OCI-LY7 (cell line): ENCODE measurements at regions not wholly inside any gene's neighbourhood (a gene's known extent, or its start where the extent isn't known, plus 50 kb on each side); places are given as distances from the start of the nearest gene placed in this dataset.

Experiments used
- BruUV-seq: library from RNA; stranded (reverse); fragments of 400-500 nt; replicated peaks from 2 replicates; lab custom pipeline; 2021; lab: Mats Ljungman, UMichigan
- CTCF ChIA-PET: fragments of 300-600 bp; sonication (Branson Sonifier 250); formaldehyde crosslinking; loops from one replicate; lab custom pipeline; 2022; ENCODE audit warnings: antibody characterized with exemption; ENCODE audit not compliant: unreplicated experiment; lab: Charles Lee
- POLR2A ChIA-PET: fragments of 300-600 bp; sonication (Branson Sonifier 250); formaldehyde crosslinking; loops from one replicate; lab custom pipeline; 2022; ENCODE audit warnings: antibody characterized with exemption; lab: Charles Lee
- DNase-seq: peaks from one replicate; pipeline ENCODE4 v3.0.0-alpha.2; 2015; ENCODE audit warnings: low spot score
- H2AFZ ChIP-seq: fragments of 200-600 bp; sonication (generic), shearing (Covaris generic); 2 replicates; pipeline ENCODE4 v1.6.1; 2014; ENCODE audit warnings: mild to moderate bottlenecking, antibody characterized with exemption, low read length, moderate library complexity
- H3K27ac ChIP-seq: fragments of 200-600 bp; sonication (generic); 2 replicates; pipeline ENCODE4 v1.5.1; 2014; ENCODE audit warnings: mixed run types, low read depth, mild to moderate bottlenecking, moderate library complexity, low read length, inconsistent platforms; ENCODE audit not compliant: poor library complexity, severe bottlenecking
- H3K36me3 ChIP-seq: fragments of 200-600 bp; sonication (generic); 2 replicates; pipeline ENCODE4 v1.6.1; 2014; ENCODE audit warnings: mild to moderate bottlenecking, antibody characterized with exemption, low read length, moderate library complexity, mixed read lengths; ENCODE audit not compliant: insufficient read depth
- H3K4me1 ChIP-seq: fragments of 200-600 bp; sonication (generic); 2 replicates; pipeline ENCODE4 v1.5.1; 2014; ENCODE audit warnings: mild to moderate bottlenecking, low read length; ENCODE audit not compliant: insufficient read depth, poor library complexity, severe bottlenecking
- H3K4me2 ChIP-seq: fragments of 200-600 bp; sonication (generic); 2 replicates; pipeline ENCODE4 v1.6.1; 2014; ENCODE audit warnings: mild to moderate bottlenecking, low read length
- H3K4me3 ChIP-seq: fragments of 200-600 bp; sonication (generic); 2 replicates; pipeline ENCODE4 v1.5.1; 2014; ENCODE audit warnings: mild to moderate bottlenecking, low read depth, low read length; ENCODE audit not compliant: poor library complexity, severe bottlenecking
- H3K79me2 ChIP-seq: fragments of 200-600 bp; sonication (generic); 2 replicates; pipeline ENCODE4 v1.6.1; 2016; ENCODE audit warnings: low read depth, mild to moderate bottlenecking, low read length, moderate library complexity, mixed read lengths; ENCODE audit not compliant: insufficient read depth
- H3K9me2 ChIP-seq: fragments of 200-600 bp; sonication (generic); 2 replicates; pipeline ENCODE4 v1.6.1; 2016; ENCODE audit warnings: mild to moderate bottlenecking, low read length, mixed read lengths; ENCODE audit not compliant: insufficient read depth
- H3K9me3 ChIP-seq: fragments of 200-600 bp; sonication (generic); 2 replicates; pipeline ENCODE4 v1.6.1; 2014; ENCODE audit warnings: mild to moderate bottlenecking, mixed run types, low read length, mixed read lengths
- H4K20me1 ChIP-seq: fragments of 200-600 bp; sonication (generic); 2 replicates; pipeline ENCODE4 v1.6.1; 2014; ENCODE audit warnings: mild to moderate bottlenecking, antibody characterized with exemption, low read length, moderate library complexity, mixed read lengths; ENCODE audit not compliant: insufficient read depth
- CTCF ChIP-seq: fragments of 200-600 bp; sonication (generic); conservative IDR thresholded peaks from 2 replicates; pipeline ENCODE4 v1.5.1; 2014; ENCODE audit warnings: mild to moderate bottlenecking, antibody characterized with exemption, low read length, moderate library complexity, mixed read lengths
- EZH2phosphoT487 ChIP-seq: fragments of 200-600 bp; sonication (generic); IDR thresholded peaks from 2 replicates; pipeline ENCODE4 v1.6.1; 2018; ENCODE audit warnings: low read depth, borderline replicate concordance, mild to moderate bottlenecking, mixed run types, antibody characterized with exemption, low read length, moderate library complexity, mixed read lengths
- intact Hi-C: fragments of 100-400 bp; cut with micrococcal nuclease; formaldehyde crosslinking; loops from one replicate; pipeline ENCODE4 v1.10.0; 2022; ENCODE audit not compliant: unreplicated experiment

- no peaks in the 10 kb centered on the region for H3K79me2 ChIP-seq
- intact Hi-C loops = no loop called here
- no peak for TF ChIP-seq EZH2phosphoT487
- no peak for TF ChIP-seq CTCF
Measured at GRCh38 chr10:111999915-112000302, 183.7 kb downstream of the GPAM start.

GRCh38 chr10:112000466-112000865, 183.1 kb downstream of the GPAM start:
- TF ChIP-seq CTCF = no peak
- no peak for TF ChIP-seq EZH2phosphoT487
- Histone ChIP-seq H4K20me1 (no peaks in the 10 kb centered on the region), H3K4me1 (no peaks in the 10 kb centered on the region), H3K36me3 (no peaks in the 10 kb centered on the region), H3K79me2 (no peaks in the 10 kb centered on the region), H2AFZ (no peak overlapping the region), H3K4me2 (no peak overlapping the region), H3K27ac (no peak overlapping the region), H3K9me3 (no peaks in the 10 kb centered on the region), H3K4me3 (no peak overlapping the region), H3K9me2 (no peaks in the 10 kb centered on the region)
- ChIA-PET POLR2A (no interaction called here), CTCF (no interaction called here)
- no peak for DNase-seq
- intact Hi-C loops = no loop called here
- no TSS peak for BruUV-seq

More at GRCh38 chr10:111999915-112000302, 183.7 kb downstream of the GPAM start:
- Histone ChIP-seq H4K20me1 (no peaks in the 10 kb centered on the region), H3K36me3 (no peaks in the 10 kb centered on the region), H2AFZ (no peak overlapping the region), H3K27ac (no peak overlapping the region), H3K4me2 (no peak overlapping the region), H3K9me2 (no peaks in the 10 kb centered on the region), H3K4me3 (no peak overlapping the region), H3K4me1 (no peaks in the 10 kb centered on the region), H3K9me3 (no peaks in the 10 kb centered on the region)
- no TSS peak for BruUV-seq
- ChIA-PET CTCF (no interaction called here), POLR2A (no interaction called here)
- no peak for DNase-seq

GRCh38 chr10:112002206-112002605, 181.4 kb downstream of the GPAM start:
- ChIA-PET CTCF (no interaction called here), POLR2A (no interaction called here)
- Histone ChIP-seq H3K79me2 (no peaks in the 10 kb centered on the region), H3K4me1 (no peaks in the 10 kb centered on the region), H3K36me3 (no peaks in the 10 kb centered on the region), H2AFZ (no peak overlapping the region), H3K27ac (no peak overlapping the region), H4K20me1 (no peaks in the 10 kb centered on the region), H3K9me3 (no peaks in the 10 kb centered on the region), H3K4me3 (no peak overlapping the region), H3K4me2 (no peak overlapping the region), H3K9me2 (no peaks in the 10 kb centered on the region)
- DNase-seq = no peak
- intact Hi-C loops = no loop called here
- no TSS peak for BruUV-seq
- no peak for TF ChIP-seq EZH2phosphoT487
- TF ChIP-seq CTCF = no peak
